Mucosa of descending colon (tissue), 3 donors: ENCODE measurements at regions not wholly inside any gene's neighbourhood (a gene's known extent, or its start where the extent isn't known, plus 50 kb on each side); places are given as distances from the start of the nearest gene placed in this dataset.

Experiments
- ATAC-seq: fragments of 200-7000 bp; cut with Tn5 transposase; one replicate; pipeline ENCODE4 v1.9.1; 2020; ENCODE audit warnings: mild to moderate bottlenecking, moderate library complexity
- DNase-seq, 3 donors: peaks; one replicate each; pipeline ENCODE4 v3.0.0-alpha.2; 2020
- H3K36me3 ChIP-seq: fragments of 200-600 bp; one replicate; pipeline ENCODE4 v1.8.0; 2021; ENCODE audit warnings: low read depth, mild to moderate bottlenecking
- H3K4me1 ChIP-seq: fragments of 200-600 bp; one replicate; pipeline ENCODE4 v1.8.0; 2021; ENCODE audit warnings: low read depth, mild to moderate bottlenecking
- H3K4me3 ChIP-seq: fragments of 200-600 bp; one replicate; pipeline ENCODE4 v1.8.0; 2021; ENCODE audit warnings: mild to moderate bottlenecking
- H3K9me3 ChIP-seq: fragments of 200-600 bp; one replicate; pipeline ENCODE4 v1.8.0; 2021; ENCODE audit warnings: mild to moderate bottlenecking
- CTCF ChIP-seq: fragments of 200-600 bp; IDR thresholded peaks from one replicate; pipeline ENCODE4 v1.8.0; 2022; ENCODE audit warnings: antibody characterized with exemption, mild to moderate bottlenecking
- intact Hi-C, 2 donors: fragments of 100-400 bp; cut with DNase I in 1 of 2; cut with micrococcal nuclease in 1 of 2; formaldehyde crosslinking; loops; one replicate each; pipeline versions ENCODE4 v1.11.0 to v1.11.1; 2022; cut with DNase I, micrococcal nuclease
- donor health status: DM: no; HTN: no; CAD: no; lungs with moderate emphysema.
- donor health status: DM: no; HTN: no; CAD: no.
- donor health status: DM: no; HTN: yes; CAD: no.

GRCh38 chrX:46366381-46367207 lies 178.6 kb downstream of the ZNF674 start:
- no peak overlapping the region for H3K4me3 ChIP-seq
- DNase-seq (no peak), ATAC-seq (no peak)
- intact Hi-C loops = no loop called here
- H3K36me3 ChIP-seq = no peaks in the 10 kb centered on the region
- no peaks in the 10 kb centered on the region for H3K4me1 ChIP-seq
- no peak for TF ChIP-seq CTCF
- no peaks in the 10 kb centered on the region for H3K9me3 ChIP-seq

- Histone ChIP-seq H3K9me3 (no peaks in the 10 kb centered on the region), H3K4me3 (no peak overlapping the region), H3K4me1 (no peaks in the 10 kb centered on the region), H3K36me3 (no peaks in the 10 kb centered on the region)
- intact Hi-C loops = no loop called here
- no peak for DNase-seq
- no peak for ATAC-seq
- TF ChIP-seq CTCF = no peak
Measured at GRCh38 chrX:46354481-46354880, 190.7 kb downstream of the ZNF674 start.

- Histone ChIP-seq H3K9me3 (no peaks in the 10 kb centered on the region), H3K4me3 (no peak overlapping the region), H3K4me1 (no peaks in the 10 kb centered on the region), H3K36me3 (no peaks in the 10 kb centered on the region)
- no peak for DNase-seq
- intact Hi-C loops = no loop called here
- ATAC-seq = peak; percentile 35
- no peak for TF ChIP-seq CTCF
Measured at GRCh38 chrX:46341767-46342322, 203.4 kb downstream of the ZNF674 start.

- no peak for ATAC-seq
- Histone ChIP-seq H3K4me3 (no peak overlapping the region), H3K4me1 (no peaks in the 10 kb centered on the region), H3K36me3 (no peaks in the 10 kb centered on the region), H3K9me3 (no peaks in the 10 kb centered on the region)
- intact Hi-C loops = no loop called here
- TF ChIP-seq CTCF = no peak
- no peak for DNase-seq
Measured at GRCh38 chrX:46340696-46341095, 204.5 kb downstream of the ZNF674 start.

GRCh38 chrX:46333550-46333949 lies 211.7 kb downstream of the ZNF674 start:
- Histone ChIP-seq H3K4me1 (no peaks in the 10 kb centered on the region), H3K4me3 (no peak overlapping the region), H3K36me3 (no peaks in the 10 kb centered on the region), H3K9me3 (no peaks in the 10 kb centered on the region)
- peak in 1 of 3 donors; percentile 28 for DNase-seq
- intact Hi-C loops = no loop called here
- TF ChIP-seq CTCF = no peak
- ATAC-seq = peak; percentile 68
